ENCODE measurements at regions not wholly inside any gene's neighbourhood (a gene's known extent, or its start where the extent isn't known, plus 50 kb on each side); places are given as distances from the start of the nearest gene placed in this dataset.

DNA sequence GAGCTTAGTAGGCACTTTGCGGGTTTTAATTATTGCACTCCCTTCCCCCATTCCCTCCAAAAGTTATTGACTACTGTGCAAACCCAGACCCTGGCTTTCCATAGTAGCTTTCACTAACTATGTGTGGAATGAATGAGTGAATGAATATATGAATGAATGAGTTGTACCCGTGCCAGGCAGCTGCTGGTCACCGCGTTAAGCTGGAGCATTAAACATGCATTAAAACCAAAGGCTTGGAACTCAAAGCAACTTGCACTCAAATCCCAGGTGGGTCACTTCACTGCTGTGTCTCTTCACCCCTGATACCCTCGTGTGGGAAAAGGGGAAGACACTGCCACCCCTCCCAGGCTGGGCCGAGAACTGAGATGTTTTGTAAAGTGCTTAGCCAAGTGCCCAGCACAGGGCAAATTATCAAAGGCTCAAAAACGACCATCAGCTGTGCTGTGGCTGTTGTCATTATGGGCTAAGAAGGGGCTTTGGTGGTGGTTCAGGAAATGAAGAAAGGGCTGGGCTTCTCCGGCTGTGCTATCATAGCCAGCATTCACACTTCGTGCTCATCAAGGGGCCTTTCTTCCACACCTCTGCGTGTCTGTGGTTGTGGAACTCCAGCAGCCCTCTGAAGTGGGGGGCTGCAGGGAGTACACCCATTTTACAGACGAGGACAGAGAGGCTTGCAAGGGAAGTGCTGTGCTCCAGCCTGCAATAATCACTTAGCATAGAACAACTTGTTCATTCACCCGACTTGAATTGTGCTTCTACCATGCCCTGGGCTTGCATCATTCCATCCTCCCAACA is 60.2 kb upstream of the STX16 start:
- Histone ChIP-seq H3K4me3 (ENCODE audit: low read depth, low read length, poor library complexity, severe bottlenecking) (no peak overlapping the region), H3K9me3 (ENCODE audit: low read length) (no peaks in the 10 kb centered on the region), H4K20me1 (ENCODE audit: insufficient read depth, low read length) (no peaks in the 10 kb centered on the region), H3K9me2 (ENCODE audit: insufficient read depth, low read length) (no peaks in the 10 kb centered on the region), H3K4me2 (ENCODE audit: low read length) (no peak overlapping the region), H2AFZ (ENCODE audit: low read length) (no peak overlapping the region), H3K4me1 (ENCODE audit: insufficient read depth, low read length, poor library complexity, severe bottlenecking) (no peaks in the 10 kb centered on the region), H3K36me3 (ENCODE audit: insufficient read depth, low read length) (no peaks in the 10 kb centered on the region), H3K79me2 (ENCODE audit: insufficient read depth, low read depth, low read length) (no peaks in the 10 kb centered on the region), H3K27ac (ENCODE audit: low read depth, low read length, poor library complexity, severe bottlenecking) (no peak overlapping the region)
- DNase-seq (ENCODE audit: low spot score) = no peak
- CTCF ChIA-PET (ENCODE audit: unreplicated experiment) = no interaction called here
- intact Hi-C loops (cut with micrococcal nuclease; ENCODE audit: unreplicated experiment) = no loop called here
- POLR2A ChIA-PET = no interaction called here
- BruUV-seq (replicated peaks) = no TSS peak
- no peak for TF ChIP-seq CTCF (conservative IDR thresholded peaks at IDR 0.05; ENCODE audit: low read length)
- TF ChIP-seq EZH2phosphoT487 (IDR thresholded peaks at IDR 0.05; ENCODE audit: borderline replicate concordance, low read depth, low read length) = no peak

DNA sequence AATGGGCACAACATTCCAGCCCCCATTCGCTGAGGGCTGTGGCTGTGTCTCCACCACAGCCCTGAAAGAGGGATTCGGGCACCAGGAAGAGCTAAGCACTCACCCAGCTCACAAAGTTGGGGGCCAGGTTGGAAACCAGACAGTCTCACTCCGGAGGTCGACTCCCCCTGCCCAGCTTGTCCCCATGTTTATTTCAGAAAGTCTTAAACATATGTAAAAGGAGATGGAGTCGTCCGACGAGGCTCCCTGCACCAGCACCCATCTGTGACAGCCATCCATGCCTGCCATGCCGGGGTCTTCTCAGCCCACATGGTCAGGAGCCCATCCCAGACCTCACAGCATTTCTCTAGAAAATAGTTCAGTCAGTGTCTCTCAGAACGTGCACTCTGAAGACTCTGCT is 63.6 kb upstream of the STX16 start:
- CTCF ChIA-PET (ENCODE audit: unreplicated experiment) = no interaction called here
- TF ChIP-seq EZH2phosphoT487 (IDR thresholded peaks at IDR 0.05; ENCODE audit: borderline replicate concordance, low read depth, low read length) (no peak), CTCF (conservative IDR thresholded peaks at IDR 0.05; ENCODE audit: low read length) (no peak)
- Histone ChIP-seq H3K4me2 (ENCODE audit: low read length) (no peak overlapping the region), H3K79me2 (ENCODE audit: insufficient read depth, low read depth, low read length) (no peaks in the 10 kb centered on the region), H4K20me1 (ENCODE audit: insufficient read depth, low read length) (no peaks in the 10 kb centered on the region), H3K4me1 (ENCODE audit: insufficient read depth, low read length, poor library complexity, severe bottlenecking) (no peaks in the 10 kb centered on the region), H2AFZ (ENCODE audit: low read length) (no peak overlapping the region), H3K4me3 (ENCODE audit: low read depth, low read length, poor library complexity, severe bottlenecking) (no peak overlapping the region), H3K9me2 (ENCODE audit: insufficient read depth, low read length) (no peaks in the 10 kb centered on the region), H3K9me3 (ENCODE audit: low read length) (no peaks in the 10 kb centered on the region), H3K27ac (ENCODE audit: low read depth, low read length, poor library complexity, severe bottlenecking) (no peak overlapping the region), H3K36me3 (ENCODE audit: insufficient read depth, low read length) (no peaks in the 10 kb centered on the region)
- intact Hi-C loops (cut with micrococcal nuclease; ENCODE audit: unreplicated experiment) = no loop called here
- POLR2A ChIA-PET = no interaction called here
- no TSS peak for BruUV-seq (replicated peaks)
- DNase-seq (ENCODE audit: low spot score) = no peak

DNA sequence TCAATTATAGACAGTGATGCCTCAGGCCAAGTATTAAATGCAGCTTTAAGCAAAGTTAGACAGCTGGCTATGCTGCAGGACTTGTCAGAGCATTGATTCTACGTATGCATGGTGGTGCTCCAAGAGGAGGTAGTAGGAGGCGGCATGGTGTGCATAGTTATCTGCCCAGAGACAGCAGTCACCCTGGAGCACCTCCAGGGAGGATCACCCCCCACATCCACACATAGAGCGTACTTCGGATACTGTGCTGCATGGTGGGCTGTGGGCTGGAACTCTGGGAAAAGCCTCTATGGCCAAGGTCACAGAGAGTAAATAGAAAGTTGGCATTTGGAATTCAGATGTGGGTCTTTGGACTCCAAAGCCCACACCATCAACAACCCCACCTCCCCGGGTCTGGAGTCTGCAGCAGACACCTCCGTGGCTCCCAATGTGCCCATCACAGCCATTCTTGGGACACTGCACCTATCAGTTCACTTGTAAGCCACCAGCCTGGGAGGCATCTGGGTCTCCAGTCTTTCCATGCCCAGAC is 64.5 kb upstream of the STX16 start:
- ChIA-PET CTCF (ENCODE audit: unreplicated experiment) (no interaction called here), POLR2A (no interaction called here)
- intact Hi-C loops (cut with micrococcal nuclease; ENCODE audit: unreplicated experiment) = no loop called here
- no peaks in the 10 kb centered on the region for H3K9me2 ChIP-seq (ENCODE audit: insufficient read depth, low read length)
- no peaks in the 10 kb centered on the region for H3K36me3 ChIP-seq (ENCODE audit: insufficient read depth, low read length)
- no peak overlapping the region for H3K4me2 ChIP-seq (ENCODE audit: low read length)
- TF ChIP-seq EZH2phosphoT487 (IDR thresholded peaks at IDR 0.05; ENCODE audit: borderline replicate concordance, low read depth, low read length) (no peak), CTCF (conservative IDR thresholded peaks at IDR 0.05; ENCODE audit: low read length) (no peak)
- BruUV-seq (replicated peaks) = no TSS peak
- H3K4me1 ChIP-seq (ENCODE audit: insufficient read depth, low read length, poor library complexity, severe bottlenecking) = no peaks in the 10 kb centered on the region
- no peak overlapping the region for H3K27ac ChIP-seq (ENCODE audit: low read depth, low read length, poor library complexity, severe bottlenecking)
- H3K79me2 ChIP-seq (ENCODE audit: insufficient read depth, low read depth, low read length) = no peaks in the 10 kb centered on the region
- no peaks in the 10 kb centered on the region for H3K9me3 ChIP-seq (ENCODE audit: low read length)
- no peak overlapping the region for H3K4me3 ChIP-seq (ENCODE audit: low read depth, low read length, poor library complexity, severe bottlenecking)
- H4K20me1 ChIP-seq (ENCODE audit: insufficient read depth, low read length) = no peaks in the 10 kb centered on the region
- H2AFZ ChIP-seq (ENCODE audit: low read length) = no peak overlapping the region
- no peak for DNase-seq (ENCODE audit: low spot score)
